ENCODE measurements at regions not wholly inside any gene's neighbourhood (a gene's known extent, or its start where the extent isn't known, plus 50 kb on each side); places are given as distances from the start of the nearest gene placed in this dataset.
"Not testable (repeated sequence)": the region's sequence is repeated elsewhere in the genome, so short reads cannot be mapped to it uniquely, and the experiment has no call there.

- no peak for DNase-seq (ENCODE audit: low read depth)
These were observed 105.5 kb downstream of the FEM1C start for GRCh38 chr5:115439042-115439441.

- DNase-seq (ENCODE audit: low read depth), result no peak
These were observed 108.5 kb downstream of the FEM1C start for GRCh38 chr5:115435778-115436712.

DNA sequence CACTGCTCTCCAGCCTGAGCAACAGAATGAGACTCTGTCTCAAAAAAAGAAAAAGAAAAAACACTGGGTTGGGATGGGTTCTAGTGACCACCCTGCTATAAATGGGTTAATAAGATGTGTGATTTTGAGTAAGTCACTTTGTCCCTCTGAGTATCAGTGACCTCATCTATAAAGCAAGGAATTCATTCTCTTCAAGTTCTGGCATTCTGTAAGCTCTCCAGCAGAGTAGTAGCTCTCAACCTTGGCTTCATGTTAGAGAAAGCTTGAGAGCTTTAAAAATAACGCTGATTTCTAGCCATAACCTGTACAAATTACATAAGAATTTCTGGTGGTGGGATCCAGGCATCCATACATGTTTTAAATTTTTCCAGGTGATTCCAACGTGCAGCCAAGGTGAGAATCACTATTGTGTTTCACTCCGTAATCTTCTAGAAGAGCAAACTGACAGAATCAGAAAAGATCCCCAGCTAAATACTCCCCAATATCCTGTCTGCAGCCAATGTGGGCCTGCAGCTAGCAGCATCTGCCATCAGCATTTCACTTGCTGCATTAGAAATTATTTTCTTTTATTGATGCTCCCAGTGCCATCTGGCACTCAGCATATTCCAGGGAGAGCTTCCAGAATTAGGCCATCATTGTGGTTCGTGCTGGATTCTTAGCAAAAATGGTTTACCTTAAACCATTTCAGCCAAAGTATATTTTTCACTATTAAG is 109.4 kb downstream of the FEM1C start:
- no peak for DNase-seq (ENCODE audit: low read depth)

DNA sequence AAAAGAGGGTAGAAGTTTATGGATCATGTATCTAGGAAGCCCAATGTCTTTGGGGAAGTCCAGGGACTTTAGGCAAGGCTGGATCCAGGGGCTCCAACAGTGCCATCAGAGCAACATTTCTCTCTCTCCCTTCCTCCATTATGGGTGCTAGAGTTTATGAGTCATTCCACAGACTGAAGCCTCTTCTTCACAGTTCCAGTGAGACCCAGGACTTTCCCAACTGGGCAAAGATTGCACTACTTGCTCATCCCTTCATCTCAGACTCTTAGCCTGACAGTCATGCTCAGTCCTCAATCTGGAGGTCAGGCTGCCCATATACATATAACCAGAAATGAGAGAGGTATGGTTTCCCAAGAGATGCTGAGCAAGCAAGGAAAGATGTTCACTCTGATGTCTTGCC is 110.7 kb downstream of the FEM1C start:
- DNase-seq (ENCODE audit: low read depth), result no peak

GRCh38 chr5:115432691-115433090 is 111.9 kb downstream of the FEM1C start:
- DNase-seq (ENCODE audit: low read depth), result no peak

DNA sequence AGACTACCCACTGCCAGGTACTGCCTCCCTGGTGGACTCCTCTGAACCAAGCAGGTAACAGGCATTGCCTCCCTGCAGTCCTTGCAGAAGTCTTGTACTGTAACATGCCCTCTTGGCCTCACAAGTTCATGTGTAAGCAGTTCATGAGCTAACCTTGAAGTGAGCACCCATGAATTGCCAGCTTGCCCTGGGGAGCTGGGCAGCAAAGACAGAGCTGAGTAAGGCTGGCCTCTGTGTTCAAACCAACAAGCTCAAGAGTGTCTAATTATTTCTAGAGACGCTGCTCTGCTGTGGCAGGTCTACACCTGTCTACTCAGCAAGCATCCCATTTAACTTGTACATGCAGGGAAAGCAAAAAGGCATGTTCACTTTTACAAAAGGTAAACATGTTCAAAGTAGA is 113.5 kb downstream of the FEM1C start:
- no peak for DNase-seq (ENCODE audit: low read depth)

DNA sequence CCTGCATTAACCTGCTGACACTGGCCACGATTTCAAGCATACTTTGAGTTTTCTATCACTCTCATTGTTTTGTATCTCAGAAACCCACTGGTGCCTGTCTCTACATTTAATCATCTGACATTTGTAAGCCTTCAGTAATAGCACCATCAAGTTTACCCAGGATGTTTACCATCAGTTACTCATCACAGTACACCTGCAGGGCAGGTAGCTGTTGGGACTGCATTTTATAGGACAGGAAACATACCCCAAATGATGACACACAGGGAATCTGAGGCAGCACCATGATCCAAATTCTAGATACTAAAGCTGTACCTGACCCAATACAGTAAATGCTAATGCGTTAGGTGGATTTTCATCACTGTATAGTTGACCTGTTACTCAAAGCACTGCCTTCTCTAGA is 114.2 kb downstream of the FEM1C start:
- DNase-seq (ENCODE audit: low read depth), result no peak

DNA sequence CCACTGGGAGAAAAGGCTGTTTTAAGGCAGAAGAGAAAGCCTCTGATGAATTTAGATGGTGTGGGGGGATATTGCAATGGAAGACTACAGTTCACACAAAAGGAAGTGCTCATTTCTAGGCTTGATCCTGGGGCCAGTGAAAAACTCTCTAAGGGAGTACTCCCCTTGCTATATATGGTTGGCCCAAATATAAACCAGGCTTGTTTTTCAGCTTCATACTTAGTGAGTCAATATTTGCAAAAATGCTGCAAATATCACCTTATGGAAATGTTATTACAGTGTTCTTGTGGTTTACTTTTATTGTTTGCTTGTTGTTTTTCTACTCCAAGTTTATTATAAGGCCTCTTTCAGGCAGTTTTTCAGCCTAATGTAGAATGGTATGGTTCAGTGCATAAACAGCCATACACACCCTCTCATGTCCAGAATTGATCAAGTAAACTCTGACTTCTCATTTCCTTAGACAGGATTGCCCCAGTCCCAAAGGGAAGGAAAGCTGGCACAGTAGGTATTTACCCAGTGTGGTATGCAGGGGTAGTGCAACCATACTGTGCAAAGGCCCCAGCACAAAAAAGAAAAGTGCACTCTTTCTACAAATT is 115.1 kb downstream of the FEM1C start:
- no peak for DNase-seq (ENCODE audit: low read depth)

GRCh38 chr5:115428676-115429075 is 115.9 kb downstream of the FEM1C start:
- no peak for DNase-seq (ENCODE audit: low read depth)

DNA sequence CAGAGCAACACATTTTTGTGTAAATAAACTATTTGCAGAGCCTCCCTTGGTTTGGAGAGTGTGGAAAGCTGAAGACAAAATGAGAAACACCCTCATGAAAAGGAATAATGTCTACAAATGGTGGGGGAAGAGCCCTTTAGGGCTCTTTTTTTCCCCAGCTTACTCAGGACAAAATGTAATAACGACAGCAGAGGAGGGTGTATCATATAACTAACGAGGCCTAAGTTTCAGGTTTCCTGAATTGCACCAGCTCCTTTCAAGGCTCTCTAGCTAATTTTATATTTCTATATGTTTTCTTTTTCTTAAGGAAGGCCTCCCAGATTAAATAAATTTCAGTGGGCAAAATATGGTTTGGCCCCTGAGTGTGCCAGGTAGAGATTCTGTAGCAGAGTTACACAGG is 116.3 kb downstream of the FEM1C start:
- DNase-seq (ENCODE audit: low read depth), result no peak

DNA sequence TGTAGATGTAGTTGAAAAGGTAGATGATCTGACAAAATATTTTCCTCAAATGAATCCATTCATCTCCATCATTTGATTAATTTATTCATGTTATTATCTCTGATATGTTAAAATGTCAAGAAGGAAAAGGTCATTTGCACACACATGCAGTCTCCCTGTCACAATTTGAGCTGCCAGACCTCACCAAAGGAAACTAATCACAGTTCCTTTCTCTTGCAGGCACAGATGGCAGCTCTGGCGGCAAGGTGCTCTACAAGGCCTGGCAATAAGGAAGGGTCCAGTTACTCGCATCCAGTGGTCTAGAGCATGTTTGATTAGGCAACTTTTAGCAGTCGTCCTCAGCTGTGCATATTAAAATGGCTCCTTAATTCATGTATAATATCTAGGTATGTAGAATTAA is 120.1 kb downstream of the FEM1C start:
- no peak for DNase-seq (ENCODE audit: low read depth)

- no peak for DNase-seq (ENCODE audit: low read depth)
These were observed 120.5 kb downstream of the FEM1C start for GRCh38 chr5:115424030-115424429.

DNA sequence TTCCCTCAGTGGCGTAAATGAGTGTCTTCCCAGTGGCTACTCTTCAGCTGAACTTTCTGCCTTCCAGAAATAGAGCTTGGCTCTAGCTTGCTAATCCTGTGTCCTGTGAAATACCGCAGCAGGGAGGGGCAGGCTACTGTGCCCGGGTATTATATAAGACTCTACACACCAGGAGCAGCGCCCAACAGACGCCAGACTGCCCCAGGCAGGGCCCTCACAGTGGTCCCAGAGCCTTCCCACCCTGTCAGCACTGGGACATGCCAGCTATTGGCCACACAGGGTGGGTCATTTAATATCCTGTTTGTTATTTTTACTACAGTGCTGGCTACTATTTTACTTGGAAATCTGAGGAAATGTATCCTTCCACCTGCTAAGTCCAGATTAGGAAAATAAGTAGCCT is 121.0 kb downstream of the FEM1C start:
- no peak for DNase-seq (ENCODE audit: low read depth)

DNA sequence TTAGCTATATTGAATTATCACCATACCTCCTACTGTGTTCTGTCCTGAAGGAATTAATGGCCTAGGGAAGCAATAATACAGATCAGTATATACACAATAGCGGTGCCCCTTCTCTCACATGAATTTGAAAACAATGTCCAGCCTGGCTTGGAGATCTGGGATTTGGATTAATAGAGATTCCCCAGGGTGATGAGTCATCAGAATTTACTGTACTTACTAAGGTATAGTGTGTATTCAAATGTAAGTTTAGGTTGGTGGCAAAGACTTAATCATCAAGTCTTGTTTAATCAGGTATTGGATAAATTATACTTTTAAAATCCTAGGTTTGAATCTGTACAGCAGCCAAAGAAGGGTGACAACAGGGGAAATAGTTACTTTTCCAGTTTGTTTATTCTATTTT is 121.5 kb downstream of the FEM1C start:
- DNase-seq (ENCODE audit: low read depth), result no peak

DNA sequence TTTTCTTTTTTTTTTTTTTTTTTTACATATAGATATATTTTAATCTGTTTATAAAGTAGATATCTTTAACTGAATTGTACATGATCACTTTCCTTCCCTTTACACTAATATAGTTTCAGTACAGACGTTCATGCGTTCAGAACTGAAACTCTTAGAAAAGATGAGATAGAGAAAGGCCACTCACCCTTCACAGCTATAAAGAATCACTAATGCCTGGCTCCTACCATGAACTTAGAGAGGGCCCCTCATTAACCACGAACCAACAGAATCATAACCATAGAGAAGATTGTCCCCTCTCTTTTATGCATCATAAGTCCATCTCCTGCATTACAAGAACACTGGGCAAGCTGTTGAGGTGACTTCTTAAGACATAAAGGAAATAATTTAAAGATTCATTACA is 123.8 kb downstream of the FEM1C start:
- DNase-seq (ENCODE audit: low read depth), result not testable (repeated sequence)

DNA sequence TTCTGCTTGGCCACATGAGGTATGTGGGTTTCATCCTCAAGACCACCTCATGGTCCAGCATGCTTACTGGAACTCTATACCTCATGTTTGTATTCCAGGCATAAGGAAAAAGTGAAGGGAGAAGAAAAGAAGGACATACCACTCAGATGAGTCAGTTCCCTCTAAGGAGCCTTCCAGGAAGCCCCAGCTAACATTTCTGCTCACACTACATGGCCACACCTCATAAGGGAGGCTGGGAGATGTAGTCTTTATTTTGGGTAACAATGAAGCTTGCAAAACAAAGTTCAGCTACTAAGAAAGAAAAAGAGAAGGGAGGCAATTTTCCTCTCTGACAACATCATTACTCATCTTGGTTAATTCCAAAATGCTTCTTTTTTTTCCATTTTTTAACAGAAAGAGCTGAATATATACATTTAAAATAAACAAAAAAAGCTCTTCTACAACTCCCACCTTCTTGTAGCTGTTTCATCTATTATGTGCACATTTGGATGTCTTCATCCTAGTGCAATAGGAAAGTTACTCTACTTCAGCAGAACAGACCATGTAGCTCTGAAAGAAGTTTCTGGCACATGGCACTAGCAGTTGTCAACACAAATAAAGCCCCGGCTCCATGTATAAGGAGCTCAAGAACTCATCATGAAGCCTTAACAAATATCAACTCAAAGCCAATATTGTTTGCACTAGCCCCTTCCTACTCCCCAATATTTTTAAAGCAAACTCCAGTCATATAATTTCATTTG is 123.6 kb upstream of the CCDC112 start:
- peak; percentile 92 for DNase-seq (ENCODE audit: low read depth)

- no peak for DNase-seq (ENCODE audit: low read depth)
These were observed 122.3 kb upstream of the CCDC112 start for GRCh38 chr5:115418788-115419187.

DNA sequence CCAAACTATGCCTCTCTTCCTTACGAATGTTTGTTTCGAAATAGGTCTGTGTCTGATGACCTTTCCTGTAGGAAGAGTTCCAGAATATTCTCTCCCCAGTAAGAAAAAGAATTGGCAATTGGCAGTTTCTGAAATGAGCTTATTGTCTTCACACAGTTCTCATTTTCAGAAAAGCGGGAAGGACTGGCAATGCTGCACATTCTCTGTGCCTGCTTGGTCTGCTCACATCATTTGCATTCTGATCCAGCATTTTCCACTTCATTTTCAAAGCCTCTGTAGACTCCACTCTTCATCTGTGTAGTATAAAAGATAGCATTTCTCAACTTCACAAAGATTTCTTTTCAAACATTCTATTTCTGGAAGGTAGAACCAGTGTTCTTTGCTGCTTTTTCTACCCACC is 120.6 kb upstream of the CCDC112 start:
- no peak for DNase-seq (ENCODE audit: low read depth)

DNA sequence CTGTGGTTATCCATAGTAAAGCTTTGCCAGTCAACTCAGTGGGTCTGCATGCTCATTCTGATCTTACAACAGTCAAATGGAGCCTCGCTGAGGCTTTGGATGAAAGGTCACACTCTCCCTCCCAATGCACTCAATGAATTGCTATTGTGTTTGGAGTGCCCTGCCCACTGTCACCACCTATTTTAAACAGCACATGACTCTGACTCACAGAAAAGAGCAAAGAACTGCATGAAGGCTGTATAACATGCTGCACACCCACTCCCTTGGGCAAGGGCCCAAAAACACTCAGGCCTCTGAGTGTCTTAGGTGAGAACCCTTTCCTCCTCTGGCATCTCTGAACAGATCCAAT is 118.7 kb upstream of the CCDC112 start:
- peak; percentile 50 for DNase-seq (ENCODE audit: low read depth)

- peak; percentile 81 for DNase-seq (ENCODE audit: low read depth)
These were observed 118.1 kb upstream of the CCDC112 start for GRCh38 chr5:115414406-115415142.

DNA sequence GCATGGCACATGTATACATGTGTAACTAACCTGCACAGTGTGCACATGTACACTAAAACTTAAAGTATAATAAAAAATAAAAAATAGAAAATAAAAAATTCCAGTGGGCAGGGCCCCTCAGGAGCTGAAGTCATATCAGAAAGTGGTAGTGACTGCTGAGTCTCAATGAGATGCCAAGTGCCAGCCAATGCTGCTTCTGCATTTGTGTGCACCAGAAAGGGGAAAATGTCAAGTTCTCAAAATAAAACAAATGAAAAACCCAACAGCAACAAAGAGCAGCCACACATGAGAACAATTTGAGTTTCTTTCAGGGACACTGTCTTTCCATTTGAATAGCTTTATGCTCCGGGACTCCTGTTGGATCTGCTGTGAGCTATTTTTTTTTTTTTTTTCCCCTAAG is 117.2 kb upstream of the CCDC112 start:
- DNase-seq (ENCODE audit: low read depth), result no peak

- no peak for DNase-seq (ENCODE audit: low read depth)
These were observed 112.6 kb upstream of the CCDC112 start for GRCh38 chr5:115409094-115409493.

Data from fibroblast of the conjunctiva (primary cell).